GM06990 (cell line): ENCODE measurements at regions not wholly inside any gene's neighbourhood (a gene's known extent, or its start where the extent isn't known, plus 50 kb on each side); places are given as distances from the start of the nearest gene placed in this dataset.

ENCODE experiments used
- DNase-seq: peaks from one replicate; pipeline ENCODE4 v3.0.0-alpha.2; 2011; ENCODE audit not compliant: insufficient read length; ENCODE audit errors: extremely low read depth
- H3K27me3 ChIP-seq: replicated peaks from 2 replicates; pipeline ENCODE4 v1.6.0; 2011; ENCODE audit warnings: low read length; ENCODE audit not compliant: control insufficient read depth, insufficient read depth
- H3K36me3 ChIP-seq: 2 replicates; pipeline ENCODE4 v1.5.1; 2011; ENCODE audit warnings: low read length; ENCODE audit not compliant: control insufficient read depth, insufficient read depth
- H3K4me3 ChIP-seq: replicated peaks from 2 replicates; pipeline ENCODE4 v1.5.1; 2011; ENCODE audit warnings: low read depth, mild to moderate bottlenecking, control low read depth, low read length
- TF ChIP-seq, protein P1 (sequence below): IDR thresholded peaks from 2 replicates; pipeline ENCODE4 v1.5.1; 2011; ENCODE audit warnings: low read length, control low read depth, mild to moderate bottlenecking, inconsistent platforms; ENCODE audit not compliant: insufficient read depth, poor library complexity, severe bottlenecking

DNA sequence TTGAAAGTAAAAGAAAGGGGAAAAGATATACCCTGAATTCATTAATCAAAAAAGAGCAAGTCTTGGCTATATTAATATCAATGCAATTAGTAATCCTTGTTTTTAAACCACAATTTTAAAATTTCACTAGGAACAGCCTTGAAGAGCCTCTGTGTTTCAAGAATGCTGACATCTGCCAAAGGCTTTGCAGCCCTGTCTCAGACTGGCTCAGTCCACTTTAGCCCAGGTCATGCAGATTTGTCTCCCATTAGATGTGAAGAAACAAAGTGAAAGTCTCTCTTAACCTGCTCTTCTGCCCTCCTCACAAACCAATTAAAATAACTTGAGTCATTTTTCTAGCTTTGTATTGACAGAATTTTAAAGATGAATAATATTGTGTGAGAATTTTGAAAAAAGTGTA lies 102.7 kb upstream of the CARMIL1 start:
- Histone ChIP-seq H3K27me3 (no peaks in the 10 kb centered on the region), H3K36me3 (no peaks in the 10 kb centered on the region), H3K4me3 (no peak overlapping the region)
- TF ChIP-seq, protein P1, sequence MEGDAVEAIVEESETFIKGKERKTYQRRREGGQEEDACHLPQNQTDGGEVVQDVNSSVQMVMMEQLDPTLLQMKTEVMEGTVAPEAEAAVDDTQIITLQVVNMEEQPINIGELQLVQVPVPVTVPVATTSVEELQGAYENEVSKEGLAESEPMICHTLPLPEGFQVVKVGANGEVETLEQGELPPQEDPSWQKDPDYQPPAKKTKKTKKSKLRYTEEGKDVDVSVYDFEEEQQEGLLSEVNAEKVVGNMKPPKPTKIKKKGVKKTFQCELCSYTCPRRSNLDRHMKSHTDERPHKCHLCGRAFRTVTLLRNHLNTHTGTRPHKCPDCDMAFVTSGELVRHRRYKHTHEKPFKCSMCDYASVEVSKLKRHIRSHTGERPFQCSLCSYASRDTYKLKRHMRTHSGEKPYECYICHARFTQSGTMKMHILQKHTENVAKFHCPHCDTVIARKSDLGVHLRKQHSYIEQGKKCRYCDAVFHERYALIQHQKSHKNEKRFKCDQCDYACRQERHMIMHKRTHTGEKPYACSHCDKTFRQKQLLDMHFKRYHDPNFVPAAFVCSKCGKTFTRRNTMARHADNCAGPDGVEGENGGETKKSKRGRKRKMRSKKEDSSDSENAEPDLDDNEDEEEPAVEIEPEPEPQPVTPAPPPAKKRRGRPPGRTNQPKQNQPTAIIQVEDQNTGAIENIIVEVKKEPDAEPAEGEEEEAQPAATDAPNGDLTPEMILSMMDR, result no peak
- no peak for DNase-seq

DNA sequence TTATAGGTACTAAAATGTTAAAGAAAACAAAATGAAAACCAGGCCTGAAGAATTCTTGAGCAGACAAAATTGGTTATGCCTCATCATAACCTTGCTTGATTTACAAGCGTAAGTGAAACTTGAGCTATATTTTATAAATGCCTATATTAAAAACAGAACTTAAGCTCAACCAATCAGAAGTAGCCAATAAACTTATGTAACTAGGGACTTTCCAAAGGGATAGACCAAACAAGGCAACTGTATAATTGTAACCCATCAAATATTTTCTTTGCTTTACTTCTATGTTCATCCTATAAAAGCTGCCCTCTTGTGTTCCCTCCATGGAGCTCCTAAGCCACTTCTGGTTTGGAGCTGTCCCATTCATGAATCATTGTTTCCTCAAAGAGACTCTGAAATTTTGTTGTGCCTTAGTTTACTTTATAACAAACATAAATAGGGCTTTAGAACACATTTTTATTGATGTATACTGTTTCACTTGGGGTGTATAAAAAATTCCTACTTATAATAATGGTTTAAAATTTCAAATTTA lies 101.6 kb upstream of the CARMIL1 start:
- TF ChIP-seq, protein P1, result no peak
- DNase-seq, result no peak

DNA sequence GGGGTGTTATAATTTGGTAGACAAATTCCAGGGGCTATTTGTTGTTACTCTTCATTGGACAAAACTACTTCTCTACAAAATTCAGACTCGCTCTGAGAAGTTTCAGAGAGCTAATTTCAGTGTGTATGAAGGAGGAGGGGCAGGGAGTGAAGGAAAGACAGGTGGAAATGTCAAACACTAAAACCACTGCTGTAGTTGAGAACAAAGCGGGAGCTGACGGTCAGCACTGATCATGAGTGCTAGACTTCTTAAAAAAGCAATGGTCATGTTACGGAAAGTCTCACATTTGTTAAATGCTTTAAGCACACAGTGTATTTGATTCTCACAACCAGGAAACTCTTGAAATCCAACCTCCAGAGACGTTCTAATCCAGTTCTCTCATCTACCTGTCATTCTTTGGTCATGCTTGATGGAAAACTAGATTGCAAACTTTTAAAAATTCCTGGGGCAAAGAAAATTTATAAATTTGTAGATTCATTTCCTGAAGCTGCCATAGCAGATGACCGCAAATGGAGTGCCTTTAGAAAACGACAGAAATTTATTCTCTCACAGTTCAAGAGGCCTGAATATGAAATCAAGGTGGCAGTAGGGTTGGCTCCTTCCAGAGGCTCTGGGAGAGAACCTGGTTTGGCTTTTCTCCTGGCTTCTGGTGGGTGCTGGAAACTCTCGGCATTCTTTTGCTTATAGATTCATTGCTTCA lies 100.7 kb upstream of the CARMIL1 start:
- Histone ChIP-seq H3K27me3 (no peaks in the 10 kb centered on the region), H3K36me3 (no peaks in the 10 kb centered on the region), H3K4me3 (no peak overlapping the region)
- TF ChIP-seq, protein P1, result no peak
- no peak for DNase-seq

More for the DNA sequence above, 101.6 kb upstream of the CARMIL1 start:
- H3K4me3 ChIP-seq, result no peak overlapping the region
- no peaks in the 10 kb centered on the region for H3K27me3 ChIP-seq
- H3K36me3 ChIP-seq, result no peaks in the 10 kb centered on the region

DNA sequence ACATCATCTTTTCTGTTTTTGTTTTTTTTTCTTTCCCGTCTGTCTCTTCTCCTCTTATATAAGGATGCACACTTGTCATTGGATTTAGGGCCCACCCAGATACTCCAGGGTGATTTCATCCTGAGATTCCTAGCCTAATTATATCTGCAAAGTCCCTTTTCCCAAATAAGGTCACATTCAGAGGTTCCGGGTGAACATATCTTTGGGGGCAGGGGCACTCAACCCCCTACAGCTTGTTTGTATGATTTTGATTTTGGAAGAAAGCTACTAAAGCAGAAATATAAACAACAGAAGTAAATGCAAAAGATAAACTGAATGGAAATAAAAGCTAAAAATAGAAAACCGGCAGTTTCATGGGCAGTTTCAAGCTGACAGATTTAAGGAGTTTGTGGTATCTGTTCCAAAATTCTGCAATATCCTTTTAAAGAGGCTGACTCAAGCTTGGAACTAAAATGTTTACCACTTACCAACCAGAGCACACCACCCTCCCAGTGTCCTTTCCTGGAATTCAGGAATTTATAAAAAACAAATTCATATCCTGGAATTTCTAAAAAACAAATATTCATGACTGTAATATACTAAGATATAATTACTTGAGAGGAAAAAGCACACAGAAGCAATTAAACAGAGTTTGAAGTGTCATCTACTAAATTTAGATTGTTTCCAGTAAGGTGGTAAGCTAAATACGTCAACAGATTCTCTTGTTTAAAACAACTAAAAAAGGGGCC lies 100.0 kb upstream of the CARMIL1 start:
- H3K4me3 ChIP-seq, result no peak overlapping the region
- H3K36me3 ChIP-seq, result no peaks in the 10 kb centered on the region
- TF ChIP-seq, protein P1, result no peak
- H3K27me3 ChIP-seq, result no peaks in the 10 kb centered on the region
- no peak for DNase-seq

DNA sequence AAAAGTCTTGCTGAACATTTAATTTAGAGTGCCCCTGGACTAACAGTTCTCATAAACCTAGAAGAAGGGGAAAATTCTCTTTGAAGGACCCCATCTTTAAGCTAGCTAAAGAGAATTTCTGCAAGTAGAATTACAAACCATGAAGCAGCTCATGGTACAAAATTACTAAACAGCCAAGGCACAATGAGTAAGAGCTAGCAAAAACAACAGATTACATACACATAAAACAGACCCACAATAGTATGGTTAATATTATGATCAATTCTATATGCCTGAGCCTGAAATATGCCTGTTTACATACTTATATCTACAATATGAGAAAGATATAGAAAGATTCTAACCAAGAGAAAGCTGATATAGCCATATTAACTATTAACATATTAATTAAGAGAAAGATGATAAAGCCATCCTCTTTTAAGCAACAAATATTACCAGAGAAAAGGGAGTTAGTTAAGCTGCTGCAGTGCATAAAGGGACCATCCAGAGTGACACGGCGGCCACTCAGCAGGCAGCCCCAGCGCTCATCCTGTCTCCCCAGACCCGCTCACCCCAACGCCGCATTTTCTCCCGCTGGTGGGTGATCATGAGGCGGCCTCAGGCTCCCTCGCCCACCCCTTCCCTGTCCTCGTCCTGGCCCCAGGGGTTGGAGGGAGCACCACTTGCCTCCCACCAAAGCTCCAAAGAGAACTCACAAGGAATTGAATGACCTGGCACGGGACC lies 98.4 kb upstream of the CARMIL1 start:
- H3K36me3 ChIP-seq, result no peaks in the 10 kb centered on the region
- TF ChIP-seq, protein P1, result no peak
- H3K27me3 ChIP-seq, result no peaks in the 10 kb centered on the region; the same call in 1 of the 2 replicates
- H3K4me3 ChIP-seq, result no peak overlapping the region
- DNase-seq, result no peak
